ENCODE measurements at regions not wholly inside any gene's neighbourhood (a gene's known extent, or its start where the extent isn't known, plus 50 kb on each side); places are given as distances from the start of the nearest gene placed in this dataset.

GRCh38 chr1:47621483-47621882, 183.6 kb downstream of the FOXD2 start:
- Mint-ChIP-seq H3K36me3 (no peaks in the 10 kb centered on the region), H3K27me3 (peaks cover 18 to 30% of the 10 kb centered on the region in 2 donors), H3K9me3 (no peaks in the 10 kb centered on the region), H3K4me1 (no peaks in the 10 kb centered on the region), H3K4me3 (no peak overlapping the region), H3K27ac (no peak overlapping the region)
- ChIA-PET CTCF (no interaction called here), POLR2A (no interaction called here)
- DNase-seq (no peak), ATAC-seq (replicated peaks in 1 of 4) (no peak)
- H3K4me1 ChIP-seq (ENCODE audit: control insufficient read depth in 1 of 2, extremely low read depth in 1 of 2, insufficient read depth in 2 of 2, low read length in 2 of 2), result no peaks in the 10 kb centered on the region
- H3K27ac ChIP-seq (ENCODE audit: low read length), result no peak overlapping the region
- H3K36me3 ChIP-seq (ENCODE audit: control insufficient read depth in 2 of 2, extremely low read depth in 1 of 2, insufficient read depth in 1 of 2, low read length in 1 of 2), result no peaks in the 10 kb centered on the region
- 83% methylated on average over 5 of the region's 6 CpGs for WGBS (ENCODE audit: insufficient coverage)
- H3K4me3 ChIP-seq (ENCODE audit: control insufficient read depth in 1 of 2, extremely low read depth in 1 of 2, low read length in 1 of 2), result no peak overlapping the region
- H3K9me3 ChIP-seq, result no peaks in the 10 kb centered on the region
- peaks cover 0 to 26% of the 10 kb centered on the region in 2 experiments for H3K27me3 ChIP-seq (replicated peaks in 1 of 2; ENCODE audit: control insufficient read depth in 2 of 2, extremely low read depth in 1 of 2, insufficient read depth in 2 of 2, low read length in 1 of 2)

- CTCF ChIA-PET, result no interaction called here
- no peaks in the 10 kb centered on the region for H3K36me3 Mint-ChIP-seq
- no peaks in the 10 kb centered on the region for H3K36me3 ChIP-seq (ENCODE audit: control insufficient read depth in 2 of 2, extremely low read depth in 1 of 2, insufficient read depth in 1 of 2, low read length in 1 of 2)
- H3K4me1 ChIP-seq (ENCODE audit: control insufficient read depth in 1 of 2, extremely low read depth in 1 of 2, insufficient read depth in 2 of 2, low read length in 2 of 2), result no peaks in the 10 kb centered on the region
- no peak overlapping the region for H3K27ac ChIP-seq (ENCODE audit: low read length)
- DNase-seq (no peak), ATAC-seq (replicated peaks in 1 of 4) (no peak)
- peaks cover 0 to 27% of the 10 kb centered on the region in 2 experiments for H3K27me3 ChIP-seq (replicated peaks in 1 of 2; ENCODE audit: control insufficient read depth in 2 of 2, extremely low read depth in 1 of 2, insufficient read depth in 2 of 2, low read length in 1 of 2)
- no peaks in the 10 kb centered on the region for H3K9me3 ChIP-seq
- no peak overlapping the region for H3K4me3 ChIP-seq (ENCODE audit: control insufficient read depth in 1 of 2, extremely low read depth in 1 of 2, low read length in 1 of 2)
- POLR2A ChIA-PET, result no interaction called here
- no peak overlapping the region for H3K4me3 Mint-ChIP-seq
- no peaks in the 10 kb centered on the region for H3K9me3 Mint-ChIP-seq
- no peak overlapping the region for H3K27ac Mint-ChIP-seq
- WGBS (ENCODE audit: insufficient coverage), result 71% methylated on average over 3 of the region's 3 CpGs
- peaks cover 21 to 32% of the 10 kb centered on the region in 2 donors for H3K27me3 Mint-ChIP-seq
- H3K4me1 Mint-ChIP-seq, result no peaks in the 10 kb centered on the region
Measured at GRCh38 chr1:47621977-47622376, 184.1 kb downstream of the FOXD2 start.

- POLR2A ChIA-PET, result no interaction called here
Measured at GRCh38 chr1:47622776-47623556, 185.1 kb downstream of the FOXD2 start.

GRCh38 chr1:47623557-47623940, 185.7 kb downstream of the FOXD2 start:
- 93% methylated on average over 4 of the region's 5 CpGs for whole genome bisulfite sequencing (ENCODE audit: insufficient coverage)
- no peak overlapping the region for H3K27ac ChIP-seq (ENCODE audit: low read length)
- ChIA-PET CTCF (interaction anchor here in 1 of 2 donors (0.8 kb wide), 1 partner anchor 45 kb away, joined by 3 read pairs; no protein-coding TSS in a partner anchor), POLR2A (no interaction called here)
- no peaks in the 10 kb centered on the region for H3K36me3 ChIP-seq (ENCODE audit: control insufficient read depth in 2 of 2, extremely low read depth in 1 of 2, insufficient read depth in 1 of 2, low read length in 1 of 2)
- no peaks in the 10 kb centered on the region for H3K4me1 Mint-ChIP-seq
- ATAC-seq (replicated peaks in 1 of 4), result no peak
- no peaks in the 10 kb centered on the region for H3K36me3 Mint-ChIP-seq
- no peaks in the 10 kb centered on the region for H3K4me1 ChIP-seq (ENCODE audit: control insufficient read depth in 1 of 2, extremely low read depth in 1 of 2, insufficient read depth in 2 of 2, low read length in 2 of 2)
- DNase-seq, result no peak
- H3K9me3 Mint-ChIP-seq, result no peaks in the 10 kb centered on the region
- H3K27ac Mint-ChIP-seq, result no peak overlapping the region
- no peaks in the 10 kb centered on the region for H3K9me3 ChIP-seq
- H3K4me3 Mint-ChIP-seq, result no peak overlapping the region
- no peak overlapping the region for H3K4me3 ChIP-seq (ENCODE audit: control insufficient read depth in 1 of 2, extremely low read depth in 1 of 2, low read length in 1 of 2)
- peaks cover 0 to 32% of the 10 kb centered on the region in 2 experiments for H3K27me3 ChIP-seq (replicated peaks in 1 of 2; ENCODE audit: control insufficient read depth in 2 of 2, extremely low read depth in 1 of 2, insufficient read depth in 2 of 2, low read length in 1 of 2)
- peaks cover 18 to 26% of the 10 kb centered on the region in 2 donors for H3K27me3 Mint-ChIP-seq

More at GRCh38 chr1:47622776-47623556, 185.1 kb downstream of the FOXD2 start:
- CTCF ChIA-PET, result no interaction called here
- no peak overlapping the region for H3K27ac Mint-ChIP-seq
- no peak for DNase-seq
- H3K4me1 Mint-ChIP-seq, result no peaks in the 10 kb centered on the region
- peaks cover 18 to 26% of the 10 kb centered on the region in 2 donors for H3K27me3 Mint-ChIP-seq
- H3K36me3 Mint-ChIP-seq, result no peaks in the 10 kb centered on the region
- no peak overlapping the region for H3K4me3 Mint-ChIP-seq
- H3K27me3 ChIP-seq (replicated peaks in 1 of 2; ENCODE audit: control insufficient read depth in 2 of 2, extremely low read depth in 1 of 2, insufficient read depth in 2 of 2, low read length in 1 of 2), result peaks cover 0 to 33% of the 10 kb centered on the region in 2 experiments
- H3K9me3 ChIP-seq, result no peaks in the 10 kb centered on the region
- H3K36me3 ChIP-seq (ENCODE audit: control insufficient read depth in 2 of 2, extremely low read depth in 1 of 2, insufficient read depth in 1 of 2, low read length in 1 of 2), result no peaks in the 10 kb centered on the region
- no peak overlapping the region for H3K27ac ChIP-seq (ENCODE audit: low read length)
- no peaks in the 10 kb centered on the region for H3K9me3 Mint-ChIP-seq
- ATAC-seq (replicated peaks in 1 of 4), result no peak
- H3K4me3 ChIP-seq (ENCODE audit: control insufficient read depth in 1 of 2, extremely low read depth in 1 of 2, low read length in 1 of 2), result no peak overlapping the region
- WGBS (ENCODE audit: insufficient coverage), result no CpG with 5 or more reads among the region's 8 CpGs
- H3K4me1 ChIP-seq (ENCODE audit: control insufficient read depth in 1 of 2, extremely low read depth in 1 of 2, insufficient read depth in 2 of 2, low read length in 2 of 2), result no peaks in the 10 kb centered on the region

GRCh38 chr1:47624531-47624930, 186.7 kb downstream of the FOXD2 start:
- H3K27me3 Mint-ChIP-seq, result peaks cover 18 to 26% of the 10 kb centered on the region in 2 donors
- peaks cover 0 to 31% of the 10 kb centered on the region in 2 experiments for H3K27me3 ChIP-seq (replicated peaks in 1 of 2; ENCODE audit: control insufficient read depth in 2 of 2, extremely low read depth in 1 of 2, insufficient read depth in 2 of 2, low read length in 1 of 2)
- H3K36me3 ChIP-seq (ENCODE audit: control insufficient read depth in 2 of 2, extremely low read depth in 1 of 2, insufficient read depth in 1 of 2, low read length in 1 of 2), result no peaks in the 10 kb centered on the region
- ChIA-PET CTCF (interaction anchor here in 1 of 2 donors (0.8 kb wide), 1 partner anchor 46 kb away, joined by 3 read pairs; no protein-coding TSS in a partner anchor), POLR2A (no interaction called here)
- no peak overlapping the region for H3K27ac Mint-ChIP-seq
- H3K4me3 ChIP-seq (ENCODE audit: control insufficient read depth in 1 of 2, extremely low read depth in 1 of 2, low read length in 1 of 2), result no peak overlapping the region
- no peak overlapping the region for H3K27ac ChIP-seq (ENCODE audit: low read length)
- DNase-seq (peak in 1 of 35 experiments; percentile 20), ATAC-seq (replicated peaks in 1 of 4) (no peak)
- no peaks in the 10 kb centered on the region for H3K9me3 Mint-ChIP-seq
- no peak overlapping the region for H3K4me3 Mint-ChIP-seq
- H3K4me1 ChIP-seq (ENCODE audit: control insufficient read depth in 1 of 2, extremely low read depth in 1 of 2, insufficient read depth in 2 of 2, low read length in 2 of 2), result no peaks in the 10 kb centered on the region
- H3K4me1 Mint-ChIP-seq, result no peaks in the 10 kb centered on the region
- WGBS (ENCODE audit: insufficient coverage), result 60% methylated on average over 4 of the region's 4 CpGs
- no peaks in the 10 kb centered on the region for H3K9me3 ChIP-seq
- no peaks in the 10 kb centered on the region for H3K36me3 Mint-ChIP-seq

GRCh38 chr1:47627016-47627415, 189.2 kb downstream of the FOXD2 start:
- Mint-ChIP-seq H3K9me3 (no peaks in the 10 kb centered on the region), H3K27me3 (peaks cover 20 to 30% of the 10 kb centered on the region in 2 donors), H3K4me1 (no peaks in the 10 kb centered on the region), H3K4me3 (no peak overlapping the region), H3K27ac (no peak overlapping the region), H3K36me3 (no peaks in the 10 kb centered on the region)
- H3K4me1 ChIP-seq (ENCODE audit: control insufficient read depth in 1 of 2, extremely low read depth in 1 of 2, insufficient read depth in 2 of 2, low read length in 2 of 2), result no peaks in the 10 kb centered on the region
- peaks cover 0 to 32% of the 10 kb centered on the region in 2 experiments for H3K27me3 ChIP-seq (replicated peaks in 1 of 2; ENCODE audit: control insufficient read depth in 2 of 2, extremely low read depth in 1 of 2, insufficient read depth in 2 of 2, low read length in 1 of 2)
- DNase-seq, result no peak
- ChIA-PET CTCF (no interaction called here), POLR2A (no interaction called here)
- no peak overlapping the region for H3K27ac ChIP-seq (ENCODE audit: low read length)
- H3K4me3 ChIP-seq (ENCODE audit: control insufficient read depth in 1 of 2, extremely low read depth in 1 of 2, low read length in 1 of 2), result no peak overlapping the region
- H3K9me3 ChIP-seq, result no peaks in the 10 kb centered on the region
- ATAC-seq (replicated peaks in 1 of 4), result no peak
- no CpG with 5 or more reads among the region's 2 CpGs for WGBS (ENCODE audit: insufficient coverage)
- H3K36me3 ChIP-seq (ENCODE audit: control insufficient read depth in 2 of 2, extremely low read depth in 1 of 2, insufficient read depth in 1 of 2, low read length in 1 of 2), result no peaks in the 10 kb centered on the region
